ENCODE measurements at regions not wholly inside any gene's neighbourhood (a gene's known extent, or its start where the extent isn't known, plus 50 kb on each side); places are given as distances from the start of the nearest gene placed in this dataset.

GRCh38 chr7:97580205-97580604, 151.7 kb upstream of the TAC1 start:
- TF ChIP-seq EZH2 (IDR thresholded peaks at IDR 0.05; ENCODE audit: low read depth, unreplicated experiment), result no peak
- TF ChIP-seq, protein P1, sequence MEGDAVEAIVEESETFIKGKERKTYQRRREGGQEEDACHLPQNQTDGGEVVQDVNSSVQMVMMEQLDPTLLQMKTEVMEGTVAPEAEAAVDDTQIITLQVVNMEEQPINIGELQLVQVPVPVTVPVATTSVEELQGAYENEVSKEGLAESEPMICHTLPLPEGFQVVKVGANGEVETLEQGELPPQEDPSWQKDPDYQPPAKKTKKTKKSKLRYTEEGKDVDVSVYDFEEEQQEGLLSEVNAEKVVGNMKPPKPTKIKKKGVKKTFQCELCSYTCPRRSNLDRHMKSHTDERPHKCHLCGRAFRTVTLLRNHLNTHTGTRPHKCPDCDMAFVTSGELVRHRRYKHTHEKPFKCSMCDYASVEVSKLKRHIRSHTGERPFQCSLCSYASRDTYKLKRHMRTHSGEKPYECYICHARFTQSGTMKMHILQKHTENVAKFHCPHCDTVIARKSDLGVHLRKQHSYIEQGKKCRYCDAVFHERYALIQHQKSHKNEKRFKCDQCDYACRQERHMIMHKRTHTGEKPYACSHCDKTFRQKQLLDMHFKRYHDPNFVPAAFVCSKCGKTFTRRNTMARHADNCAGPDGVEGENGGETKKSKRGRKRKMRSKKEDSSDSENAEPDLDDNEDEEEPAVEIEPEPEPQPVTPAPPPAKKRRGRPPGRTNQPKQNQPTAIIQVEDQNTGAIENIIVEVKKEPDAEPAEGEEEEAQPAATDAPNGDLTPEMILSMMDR (conservative IDR thresholded peaks at IDR 0.05; ENCODE audit: low read depth in 2 of 2), result no peak
- no peak for TF ChIP-seq NANOG (IDR thresholded peaks at IDR 0.05; ENCODE audit: borderline replicate concordance)
- TF ChIP-seq, protein P2, sequence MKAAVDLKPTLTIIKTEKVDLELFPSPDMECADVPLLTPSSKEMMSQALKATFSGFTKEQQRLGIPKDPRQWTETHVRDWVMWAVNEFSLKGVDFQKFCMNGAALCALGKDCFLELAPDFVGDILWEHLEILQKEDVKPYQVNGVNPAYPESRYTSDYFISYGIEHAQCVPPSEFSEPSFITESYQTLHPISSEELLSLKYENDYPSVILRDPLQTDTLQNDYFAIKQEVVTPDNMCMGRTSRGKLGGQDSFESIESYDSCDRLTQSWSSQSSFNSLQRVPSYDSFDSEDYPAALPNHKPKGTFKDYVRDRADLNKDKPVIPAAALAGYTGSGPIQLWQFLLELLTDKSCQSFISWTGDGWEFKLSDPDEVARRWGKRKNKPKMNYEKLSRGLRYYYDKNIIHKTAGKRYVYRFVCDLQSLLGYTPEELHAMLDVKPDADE (IDR thresholded peaks at IDR 0.05), result no peak
- TF ChIP-seq ZNF331 (CRISPR knock-in tag; IDR thresholded peaks at IDR 0.05; ENCODE audit: low read depth), result no peak
- no peak for TF ChIP-seq POLR2AphosphoS5 (IDR thresholded peaks at IDR 0.05; ENCODE audit: low read depth)
- TF ChIP-seq CREB1 (CRISPR knock-in tag; IDR thresholded peaks at IDR 0.05; ENCODE audit: low read depth), result no peak
- TF ChIP-seq, protein P3, sequence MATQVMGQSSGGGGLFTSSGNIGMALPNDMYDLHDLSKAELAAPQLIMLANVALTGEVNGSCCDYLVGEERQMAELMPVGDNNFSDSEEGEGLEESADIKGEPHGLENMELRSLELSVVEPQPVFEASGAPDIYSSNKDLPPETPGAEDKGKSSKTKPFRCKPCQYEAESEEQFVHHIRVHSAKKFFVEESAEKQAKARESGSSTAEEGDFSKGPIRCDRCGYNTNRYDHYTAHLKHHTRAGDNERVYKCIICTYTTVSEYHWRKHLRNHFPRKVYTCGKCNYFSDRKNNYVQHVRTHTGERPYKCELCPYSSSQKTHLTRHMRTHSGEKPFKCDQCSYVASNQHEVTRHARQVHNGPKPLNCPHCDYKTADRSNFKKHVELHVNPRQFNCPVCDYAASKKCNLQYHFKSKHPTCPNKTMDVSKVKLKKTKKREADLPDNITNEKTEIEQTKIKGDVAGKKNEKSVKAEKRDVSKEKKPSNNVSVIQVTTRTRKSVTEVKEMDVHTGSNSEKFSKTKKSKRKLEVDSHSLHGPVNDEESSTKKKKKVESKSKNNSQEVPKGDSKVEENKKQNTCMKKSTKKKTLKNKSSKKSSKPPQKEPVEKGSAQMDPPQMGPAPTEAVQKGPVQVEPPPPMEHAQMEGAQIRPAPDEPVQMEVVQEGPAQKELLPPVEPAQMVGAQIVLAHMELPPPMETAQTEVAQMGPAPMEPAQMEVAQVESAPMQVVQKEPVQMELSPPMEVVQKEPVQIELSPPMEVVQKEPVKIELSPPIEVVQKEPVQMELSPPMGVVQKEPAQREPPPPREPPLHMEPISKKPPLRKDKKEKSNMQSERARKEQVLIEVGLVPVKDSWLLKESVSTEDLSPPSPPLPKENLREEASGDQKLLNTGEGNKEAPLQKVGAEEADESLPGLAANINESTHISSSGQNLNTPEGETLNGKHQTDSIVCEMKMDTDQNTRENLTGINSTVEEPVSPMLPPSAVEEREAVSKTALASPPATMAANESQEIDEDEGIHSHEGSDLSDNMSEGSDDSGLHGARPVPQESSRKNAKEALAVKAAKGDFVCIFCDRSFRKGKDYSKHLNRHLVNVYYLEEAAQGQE (IDR thresholded peaks at IDR 0.05; ENCODE audit: unreplicated experiment), result no peak
- no peak for TF ChIP-seq JUNB (IDR thresholded peaks at IDR 0.05; ENCODE audit: unreplicated experiment)

Data from GM23338 (cell line).